22Rv1 (cell line): ENCODE measurements at regions not wholly inside any gene's neighbourhood (a gene's known extent, or its start where the extent isn't known, plus 50 kb on each side); places are given as distances from the start of the nearest gene placed in this dataset.
A peak's percentile ranks its signal among the peaks of the same experiment; 100 is the strongest.

Source experiments
- CTCF ChIP-seq: fragments of 450-650 bp; IDR thresholded peaks from 2 replicates; pipeline ENCODE4 v1.5.1; 2017; ENCODE audit warnings: mild to moderate bottlenecking
- ZFX ChIP-seq: fragments of 450-650 bp; IDR thresholded peaks from 2 replicates; pipeline ENCODE4 v1.6.1; 2017; ENCODE audit warnings: antibody characterized with exemption, borderline replicate concordance

GRCh38 chr3:135516143-135516542 lies 449.4 kb upstream of the PPP2R3A start:
- TF ChIP-seq CTCF (peak; percentile 16; the same call in 1 of the 2 replicates), ZFX (no peak)
